ENCODE measurements at regions not wholly inside any gene's neighbourhood (a gene's known extent, or its start where the extent isn't known, plus 50 kb on each side); places are given as distances from the start of the nearest gene placed in this dataset.

DNA sequence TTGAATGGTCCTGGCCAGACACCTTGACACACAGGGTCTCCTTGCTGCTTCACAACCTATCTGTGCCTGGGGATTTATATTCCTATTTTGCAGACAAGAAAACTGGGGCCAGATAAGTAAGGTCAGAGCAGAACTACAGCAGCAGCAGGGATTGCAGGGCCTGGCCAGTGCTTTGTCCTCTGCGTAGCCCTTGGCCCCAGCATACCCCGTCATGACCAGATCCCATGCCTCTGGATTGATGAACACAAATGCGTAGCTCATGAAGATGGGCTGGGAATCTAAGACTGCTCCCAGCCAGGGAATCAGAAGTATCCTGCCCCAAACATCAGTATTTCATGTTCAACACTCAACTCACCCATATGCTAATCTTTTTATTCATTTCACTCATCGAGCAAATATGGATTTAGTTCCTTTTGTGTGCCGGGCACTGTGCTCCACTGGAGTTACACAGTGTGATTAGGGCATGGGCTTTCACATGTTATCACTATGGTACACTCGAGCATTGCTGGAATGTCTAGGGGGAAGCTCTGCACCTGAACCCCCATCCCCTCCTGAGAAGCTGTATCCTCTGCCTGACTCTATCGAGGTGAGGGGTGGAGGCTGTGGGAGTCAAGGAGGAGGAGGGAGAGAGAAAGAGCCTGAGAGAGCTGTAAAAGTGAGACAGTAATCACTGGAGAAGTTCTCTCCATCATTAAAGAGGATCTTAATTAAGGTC, 143.3 kb downstream of the CYP26B1 start:
- no peak for DNase-seq (ENCODE audit: low spot score)

DNA sequence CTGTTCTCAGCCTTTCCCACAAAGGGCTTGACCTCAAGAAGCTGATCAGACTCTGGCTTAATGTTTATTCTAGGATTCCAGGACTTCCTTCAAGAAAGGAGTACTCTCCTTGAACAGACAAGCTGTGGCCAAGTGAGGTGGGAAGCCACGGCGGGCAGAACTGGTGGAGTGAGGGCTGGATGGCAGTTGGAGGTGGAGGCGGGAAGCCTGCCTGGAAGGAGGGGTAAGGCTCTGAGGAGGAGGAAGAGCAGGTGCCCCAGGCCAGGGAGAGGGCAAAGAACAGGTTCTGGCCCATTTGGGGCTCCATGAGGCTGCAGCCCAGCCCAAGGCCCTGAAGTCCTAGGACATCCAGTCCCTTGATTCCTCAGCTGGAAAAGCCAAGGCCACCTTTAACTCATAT, 143.9 kb downstream of the CYP26B1 start:
- no peak for DNase-seq (ENCODE audit: low spot score)

DNA sequence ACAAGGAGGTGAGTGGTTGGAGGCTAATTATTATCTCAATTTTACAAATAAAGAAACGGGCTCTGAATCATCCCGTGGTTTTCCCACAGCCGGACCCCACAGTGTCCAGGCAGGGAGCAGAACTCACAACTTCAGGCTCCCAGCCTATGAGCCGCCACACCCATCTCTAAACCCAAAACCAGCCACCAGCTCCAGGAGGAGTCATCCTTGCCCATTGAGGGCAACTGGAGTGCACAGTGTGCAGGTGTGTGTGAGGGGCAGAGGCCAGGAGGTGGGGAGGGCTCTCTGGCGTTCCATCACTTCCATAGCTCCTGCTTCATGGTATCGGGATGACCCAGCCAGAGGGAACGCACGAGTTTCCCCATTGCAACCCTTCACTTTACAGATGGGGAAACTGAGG, 144.5 kb downstream of the CYP26B1 start:
- no peak for DNase-seq (ENCODE audit: low spot score)

DNA sequence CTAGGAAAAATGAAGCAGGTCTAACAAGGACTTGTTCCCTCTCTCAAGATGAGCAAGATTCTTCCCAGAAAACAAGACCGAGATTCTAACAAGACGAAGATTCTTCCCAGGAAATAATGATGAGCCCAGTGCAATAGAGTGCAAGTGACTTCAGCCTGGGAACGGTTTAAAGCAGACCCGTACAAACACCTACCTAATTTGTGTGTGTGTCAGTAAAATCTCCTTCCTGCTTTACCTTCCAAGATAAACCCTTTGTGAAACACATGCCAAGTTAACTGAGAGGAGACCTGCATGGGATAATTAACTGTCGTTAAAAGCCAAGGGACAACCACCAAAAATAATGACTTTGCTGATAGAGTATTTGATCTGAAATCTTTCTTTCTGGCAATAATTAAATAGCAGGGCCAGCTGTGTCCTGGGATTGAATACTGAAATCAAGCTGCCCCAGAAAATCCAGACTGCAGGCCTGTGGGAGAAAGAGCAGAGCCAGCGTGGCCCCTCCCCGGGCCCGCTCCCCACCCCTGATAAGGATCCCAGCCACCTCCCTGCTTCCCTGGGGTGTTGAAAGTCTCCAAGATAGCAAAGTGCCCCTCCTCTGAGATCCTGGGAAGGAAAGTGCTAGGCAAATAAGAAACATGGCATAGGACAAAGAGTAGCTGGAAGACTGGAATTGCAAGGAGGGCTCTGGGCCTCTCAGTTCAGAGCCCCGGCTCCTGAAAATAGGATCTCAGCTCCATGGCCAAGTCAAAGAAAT, 145.5 kb downstream of the CYP26B1 start:
- no peak for DNase-seq (ENCODE audit: low spot score)

DNA sequence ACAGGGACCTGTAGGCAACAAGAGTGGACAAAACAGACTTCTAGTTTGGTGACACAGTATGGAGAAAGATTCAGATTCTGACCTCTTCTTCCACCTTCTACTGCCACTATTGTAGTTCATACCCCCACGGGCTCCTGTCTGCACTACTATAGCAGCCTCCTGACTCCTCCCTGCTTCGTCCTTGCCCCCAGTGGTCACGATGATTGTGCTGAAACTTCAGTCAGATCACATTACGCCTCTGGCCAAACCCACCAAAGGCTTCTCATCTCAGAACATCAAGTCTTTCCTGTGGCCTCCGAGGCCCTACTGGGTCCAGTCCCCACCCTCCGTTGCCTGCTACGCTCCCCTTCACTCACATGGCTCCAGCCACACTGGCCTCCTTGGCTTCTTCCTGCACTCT, 147.6 kb downstream of the CYP26B1 start:
- no peak for DNase-seq (ENCODE audit: low spot score)

DNA sequence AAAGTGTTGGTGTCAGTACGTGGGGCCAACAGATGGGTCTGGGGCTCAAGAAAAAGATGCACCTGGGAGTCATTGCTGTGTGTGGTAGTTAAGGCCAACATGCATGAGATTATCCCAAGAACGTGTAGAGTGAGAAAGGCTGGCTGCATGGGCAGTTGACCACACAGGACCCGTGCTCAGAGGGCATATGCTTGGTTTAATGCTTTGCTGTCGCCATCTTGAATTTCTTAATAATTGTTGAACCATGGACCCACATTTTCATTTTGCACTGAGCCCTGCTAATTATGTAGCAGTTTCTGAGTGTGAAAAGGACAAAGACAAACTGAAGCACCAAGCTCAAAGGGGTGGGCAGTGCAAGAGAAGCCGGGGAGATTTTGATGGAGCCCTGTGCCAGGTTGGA, 148.1 kb downstream of the CYP26B1 start:
- DNase-seq (ENCODE audit: low spot score), result no peak

DNA sequence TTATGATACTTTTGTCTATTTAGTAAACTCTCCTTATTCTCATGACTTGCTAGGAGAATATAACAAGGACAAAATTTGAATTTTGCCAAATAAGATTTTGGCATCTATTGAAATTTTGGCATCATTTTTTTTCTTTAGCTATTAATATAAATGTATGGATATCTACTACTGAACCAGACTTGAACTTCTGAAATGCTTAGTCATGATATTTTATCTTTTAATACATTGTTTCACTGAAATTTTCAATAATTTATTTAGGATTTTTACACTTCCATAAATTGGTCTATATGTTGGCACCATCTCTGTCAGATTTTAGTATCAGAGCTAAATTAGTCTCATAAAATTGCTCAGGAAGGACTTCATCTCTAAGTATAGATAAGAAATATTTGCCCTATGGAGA, 149.8 kb downstream of the CYP26B1 start:
- DNase-seq (ENCODE audit: low spot score), result no peak

DNA sequence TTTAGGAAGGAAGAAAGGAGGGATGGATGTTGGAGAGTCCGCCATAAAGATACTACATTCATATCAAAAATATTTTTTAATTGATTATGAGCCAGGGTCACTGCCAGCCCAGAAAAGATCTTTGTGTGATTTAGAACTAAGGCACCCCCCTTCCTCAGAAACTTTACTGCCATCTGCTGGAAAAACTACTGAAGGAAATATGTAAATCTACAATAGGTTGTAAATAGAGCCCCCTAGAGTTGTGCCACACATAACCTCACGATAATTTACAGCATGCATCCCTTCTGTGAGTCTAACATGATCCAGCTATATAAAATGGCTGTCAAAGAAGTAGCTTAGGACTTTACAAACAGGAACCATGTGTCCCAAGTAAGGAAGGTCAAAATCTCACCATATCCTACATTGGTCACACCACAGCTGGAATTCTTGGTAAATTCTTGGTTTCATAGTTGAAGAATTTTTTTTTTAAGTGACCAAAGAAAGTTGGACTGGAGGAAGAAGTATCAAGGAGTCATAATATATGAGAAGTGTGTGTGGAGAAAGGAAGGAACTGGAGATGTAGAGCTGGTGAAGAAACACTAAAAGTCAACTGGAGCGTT, 152.5 kb downstream of the CYP26B1 start:
- no peak for DNase-seq (ENCODE audit: low spot score)

DNA sequence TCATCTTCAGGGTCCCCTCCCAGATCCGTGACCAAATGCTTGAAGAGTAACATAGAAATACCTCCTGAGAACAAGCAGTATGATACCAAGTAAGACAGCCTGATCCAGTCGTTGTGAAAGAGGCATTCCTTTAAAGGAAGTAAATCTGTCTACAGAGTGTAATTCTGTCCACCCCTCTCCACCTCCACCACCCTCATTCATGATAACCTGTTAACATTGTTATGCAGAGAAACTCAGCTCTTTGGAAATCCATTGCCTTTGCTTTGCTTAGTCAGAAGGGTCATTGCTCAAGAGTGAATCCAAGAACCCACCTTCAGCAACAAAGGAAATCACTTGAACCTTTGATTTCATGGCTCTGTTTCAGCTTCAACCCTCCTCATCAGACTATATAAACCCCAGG, 155.6 kb downstream of the CYP26B1 start:
- no peak for DNase-seq (ENCODE audit: low spot score)

DNA sequence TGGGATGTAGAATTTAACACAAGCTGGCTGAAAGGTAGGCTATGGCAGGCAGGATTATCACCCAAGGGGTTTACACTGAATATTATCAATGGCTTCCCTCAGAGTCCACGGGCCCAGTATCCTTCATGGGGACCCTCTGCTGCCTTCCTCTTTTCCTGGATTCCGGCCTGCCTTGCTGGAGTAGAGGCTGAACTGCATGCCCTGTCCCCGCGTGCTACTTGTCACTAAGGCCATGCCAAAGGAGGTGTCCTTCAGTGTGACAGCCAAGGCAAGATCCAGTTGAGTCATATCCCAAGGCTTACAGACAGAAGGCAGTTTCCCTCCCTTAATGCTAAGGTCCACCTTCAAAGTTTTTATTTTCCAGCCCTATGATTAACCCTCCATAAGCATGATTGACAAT, 156.3 kb downstream of the CYP26B1 start:
- DNase-seq (ENCODE audit: low spot score), result no peak

DNA sequence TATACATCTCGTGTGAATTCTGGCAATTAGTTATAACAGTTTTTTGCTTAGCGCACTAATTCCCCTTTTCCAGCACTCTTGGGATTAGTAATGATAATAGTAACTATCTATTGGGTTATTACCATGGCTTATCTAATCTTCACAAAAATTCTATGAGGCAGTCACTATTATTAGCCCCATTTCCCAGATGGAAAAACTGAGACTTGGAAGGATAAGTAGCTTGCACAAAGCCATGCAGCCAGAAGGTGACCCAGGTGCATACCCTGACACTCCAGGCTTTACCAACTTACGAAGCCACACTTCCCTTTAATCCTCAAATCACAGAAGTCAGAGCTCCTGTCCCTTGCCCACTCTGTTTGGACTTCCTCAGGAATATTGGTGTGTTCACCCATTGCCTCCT, 156.8 kb downstream of the CYP26B1 start:
- no peak for DNase-seq (ENCODE audit: low spot score)

DNA sequence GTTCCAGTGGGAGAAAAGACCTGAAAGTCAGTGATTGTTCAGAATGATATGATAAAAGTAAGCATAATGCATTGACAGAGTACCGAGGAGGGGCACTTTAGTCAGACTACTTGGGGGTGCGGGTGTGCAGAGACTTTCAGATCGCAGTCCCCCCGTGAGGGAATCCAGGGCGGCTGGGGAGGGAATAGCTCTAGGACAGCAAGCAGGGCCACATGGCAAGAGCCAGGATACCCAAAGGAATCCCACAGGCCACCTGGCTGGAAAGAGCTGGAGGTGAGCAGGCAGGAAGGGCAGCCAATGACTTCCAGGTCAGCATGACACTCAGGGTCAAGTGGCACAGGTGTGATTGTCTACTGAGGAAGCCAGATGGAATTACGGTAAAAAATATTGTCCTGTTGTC, 157.5 kb downstream of the CYP26B1 start:
- no peak for DNase-seq (ENCODE audit: low spot score)

DNA sequence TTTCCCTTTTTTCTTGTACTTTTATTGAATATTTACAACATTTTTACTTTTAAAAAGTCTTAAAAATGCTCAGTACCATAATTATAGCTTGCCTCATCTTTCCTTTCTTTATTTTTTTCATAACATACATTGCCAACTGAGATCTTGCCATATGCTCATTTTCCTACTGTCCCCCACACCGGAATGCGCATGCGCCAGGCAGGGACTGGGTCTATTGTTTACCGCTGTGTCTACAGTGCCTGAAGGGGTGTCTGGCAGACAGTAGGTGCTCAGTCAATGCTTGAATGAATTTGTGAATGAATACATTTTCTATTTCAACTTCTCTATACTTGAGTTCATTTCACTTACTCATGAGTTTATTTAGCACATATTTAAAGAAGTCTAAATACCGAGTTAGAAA, 158.0 kb downstream of the CYP26B1 start:
- DNase-seq (ENCODE audit: low spot score), result no peak

DNA sequence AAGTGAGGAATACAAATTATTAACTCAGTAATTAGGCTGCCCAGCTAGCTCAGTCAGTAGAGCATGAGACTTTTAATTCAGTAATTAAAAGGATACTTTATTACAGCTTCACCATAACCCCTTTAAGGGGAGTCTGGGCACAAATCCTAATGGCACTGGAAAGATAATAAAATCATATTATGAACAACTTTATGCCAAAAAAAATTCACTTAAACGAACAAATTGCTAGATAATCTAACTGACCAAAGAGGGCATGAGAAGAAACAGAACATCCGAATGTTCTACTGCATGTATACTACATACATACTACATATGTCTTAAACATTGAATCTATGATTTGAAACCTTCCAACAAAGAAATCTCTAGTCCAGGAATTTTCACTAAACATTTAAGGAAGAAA, 159.5 kb downstream of the CYP26B1 start:
- DNase-seq (ENCODE audit: low spot score), result no peak

DNA sequence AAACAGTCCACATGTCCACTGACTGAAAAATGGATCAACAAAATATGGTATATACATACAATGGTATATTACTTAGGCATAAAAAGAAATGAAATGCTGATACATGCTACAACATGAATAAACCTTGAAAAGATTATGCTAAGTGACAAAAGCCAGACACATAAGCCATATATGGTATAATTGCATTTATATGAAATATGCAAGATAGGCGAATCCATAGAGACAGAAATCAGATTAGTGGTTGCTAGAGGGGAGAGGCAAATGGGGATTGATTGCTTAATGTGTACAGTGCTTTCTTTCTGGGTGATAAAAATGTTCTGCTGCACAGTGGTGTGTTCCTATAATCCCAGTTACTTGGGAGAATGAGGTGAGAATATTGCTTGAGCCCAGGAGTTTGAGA, 171.0 kb downstream of the CYP26B1 start:
- no peak for DNase-seq (ENCODE audit: low spot score)

DNA sequence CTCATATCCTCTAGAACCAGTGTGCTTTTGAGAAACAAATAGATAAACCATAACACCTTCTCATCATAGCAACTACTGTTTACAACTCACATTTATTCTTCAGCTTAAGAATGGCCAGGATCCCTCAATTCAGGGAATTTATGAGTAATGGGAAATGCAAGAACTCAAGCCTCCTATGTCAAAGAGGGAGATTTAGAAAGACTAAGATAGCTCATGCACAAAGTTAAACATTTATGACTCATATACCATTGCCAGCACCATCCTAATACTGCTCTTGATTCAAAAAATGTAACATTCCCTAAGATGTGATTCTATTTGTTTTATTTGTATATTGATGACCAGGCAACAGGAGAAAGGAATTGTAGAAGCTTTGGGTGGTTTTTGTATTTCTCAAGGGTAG, 172.8 kb downstream of the CYP26B1 start:
- no peak for DNase-seq (ENCODE audit: low spot score)

DNA sequence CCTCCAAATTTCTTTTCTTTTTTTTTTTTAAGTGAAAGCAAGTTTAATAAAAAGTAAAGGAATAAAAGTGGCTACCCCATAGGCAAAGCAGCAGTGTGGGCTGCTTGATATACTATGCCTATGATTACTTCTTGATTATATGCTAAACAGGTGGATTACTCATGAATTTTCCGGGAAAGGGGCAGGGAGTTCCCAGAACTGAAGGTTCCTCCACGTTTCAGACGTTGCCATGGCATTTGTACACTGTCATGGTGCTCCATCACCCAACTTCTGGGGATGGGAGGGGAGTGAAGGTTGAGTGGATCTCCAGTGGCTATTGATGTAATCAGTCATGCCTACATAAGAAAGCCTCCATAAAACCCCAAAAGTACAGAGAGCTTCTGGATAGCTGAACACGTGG, 176.2 kb downstream of the CYP26B1 start:
- DNase-seq (ENCODE audit: low spot score), result no peak

DNA sequence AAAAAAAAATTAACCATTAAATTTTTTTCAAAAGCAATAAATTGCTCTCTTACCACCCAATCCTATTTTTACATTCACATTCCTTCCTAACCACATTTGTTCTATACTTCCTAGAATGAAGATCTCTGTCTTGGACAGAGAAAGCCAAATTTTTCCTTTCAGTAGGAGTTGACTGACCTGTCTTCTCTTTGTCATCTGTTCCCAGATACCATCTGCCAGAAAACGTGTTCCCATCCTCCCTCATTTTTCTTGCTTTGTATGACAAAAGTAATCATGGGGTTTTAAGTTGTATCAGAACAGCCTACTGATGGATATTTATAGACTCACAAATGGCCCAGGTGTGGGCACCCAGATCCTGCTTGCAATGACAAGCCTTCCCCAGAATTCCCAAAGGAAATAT, 182.1 kb downstream of the CYP26B1 start:
- no peak for DNase-seq (ENCODE audit: low spot score)

DNA sequence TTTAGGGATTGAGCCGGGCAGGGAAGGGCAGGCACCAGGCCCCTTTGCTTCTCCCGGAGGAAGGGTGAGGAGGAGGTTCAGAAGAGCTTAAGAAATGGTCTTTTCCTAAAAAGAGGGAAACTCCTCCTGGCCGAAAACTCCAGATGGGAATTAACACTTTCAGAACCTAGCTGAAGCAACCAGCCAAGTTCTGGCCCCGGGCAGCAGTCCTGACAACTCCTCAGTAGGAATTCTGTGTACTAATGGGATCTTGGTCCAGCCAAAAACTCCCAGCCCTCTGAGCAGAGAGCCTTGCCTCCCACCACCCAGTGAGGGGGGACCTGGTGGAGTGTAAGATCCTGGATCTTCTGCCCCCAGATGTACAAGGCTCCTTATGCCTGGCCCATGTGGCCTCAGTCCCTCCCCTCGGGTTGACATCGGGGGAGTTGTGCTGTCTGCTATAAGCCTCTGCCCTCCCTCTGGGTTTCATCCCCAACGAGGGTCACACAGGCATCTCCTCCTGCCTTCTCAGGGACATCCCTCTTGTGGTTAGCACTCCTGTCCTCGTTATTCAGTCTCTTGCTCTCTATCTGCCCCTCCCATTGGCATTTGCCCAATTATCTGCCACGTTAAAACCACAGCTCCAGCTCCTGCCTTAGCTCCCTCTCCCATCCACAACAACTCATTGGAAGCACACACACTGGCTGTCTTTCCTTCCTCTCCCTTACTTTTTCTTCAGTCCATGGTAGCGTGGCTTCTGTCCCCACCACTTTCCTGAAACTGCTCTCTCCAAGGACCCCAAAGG, 184.6 kb downstream of the CYP26B1 start:
- DNase-seq (ENCODE audit: low spot score), result no peak

DNA sequence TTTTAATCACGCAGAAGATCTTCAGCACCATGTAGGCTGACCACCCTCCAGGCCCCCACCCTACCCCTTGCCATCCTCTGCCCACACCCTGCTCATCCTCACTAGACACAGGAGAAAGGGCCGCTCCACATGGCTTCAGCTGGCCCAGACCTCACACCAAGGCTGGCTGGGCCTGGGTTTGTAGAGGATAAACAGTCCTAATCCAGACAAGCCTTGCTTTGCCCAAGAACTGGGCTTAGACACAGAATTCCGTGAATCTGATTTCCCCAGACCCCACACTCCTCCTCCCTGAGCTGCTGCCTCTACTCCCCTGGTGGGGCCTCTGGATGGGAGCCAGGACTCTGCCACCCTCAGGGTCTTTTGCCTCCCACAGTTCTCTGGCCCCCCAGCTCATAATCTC, 185.3 kb downstream of the CYP26B1 start:
- no peak for DNase-seq (ENCODE audit: low spot score)

DNA sequence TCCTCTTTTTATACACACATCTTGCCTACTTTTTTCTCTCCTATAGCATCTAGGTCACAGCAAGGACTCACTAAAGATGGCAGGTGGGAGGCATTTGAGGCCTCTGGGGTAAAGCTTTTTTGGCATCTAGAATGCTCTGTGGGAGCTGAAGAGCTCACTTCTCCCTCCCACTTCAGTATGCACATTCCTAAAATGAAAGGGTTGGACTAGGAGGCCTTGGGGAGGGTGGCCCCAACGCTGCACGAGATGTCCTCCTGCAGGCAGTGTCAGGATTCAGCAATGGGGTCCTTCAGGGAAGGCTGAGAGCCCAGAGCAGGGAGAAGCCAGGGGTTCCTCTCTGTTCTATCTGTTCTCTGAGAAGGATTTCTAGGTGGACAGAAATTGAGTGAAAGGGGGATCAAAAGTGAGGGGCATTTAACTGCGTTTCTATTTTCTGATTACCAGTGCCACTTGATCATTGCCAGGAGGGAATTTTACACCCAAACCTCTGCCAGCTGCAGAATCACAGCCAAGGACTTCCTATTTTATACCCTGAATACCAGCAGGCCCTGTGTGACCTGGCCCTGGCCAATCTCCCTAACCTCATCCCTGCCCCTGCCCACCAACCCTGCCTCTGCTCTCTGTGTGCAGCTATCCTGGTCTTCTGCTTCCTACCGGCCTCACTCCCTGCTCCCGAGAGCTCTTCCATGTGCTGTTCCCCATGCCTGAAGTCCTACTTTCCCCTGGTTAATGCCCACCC, 186.2 kb downstream of the CYP26B1 start:
- no peak for DNase-seq (ENCODE audit: low spot score)

DNA sequence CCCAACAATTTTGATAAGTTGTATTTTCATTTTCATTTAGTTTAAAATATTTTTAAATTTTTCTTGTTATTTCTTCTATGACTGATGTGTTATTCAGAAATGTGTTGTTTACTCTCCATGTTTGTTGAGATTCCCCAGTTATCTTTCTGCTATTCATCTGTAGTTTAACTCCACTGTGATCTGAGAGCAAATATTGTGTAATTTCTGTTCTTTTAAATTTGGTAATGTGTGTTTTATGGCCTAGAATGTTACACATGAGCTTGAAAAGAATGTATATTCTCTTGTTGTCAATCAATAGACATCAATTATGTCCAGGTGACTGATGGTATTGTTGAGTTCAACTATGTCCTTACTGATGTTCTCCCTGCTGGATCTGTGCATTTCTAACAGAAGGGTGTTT, 188.2 kb downstream of the CYP26B1 start:
- no peak for DNase-seq (ENCODE audit: low spot score)
